B cell (primary cell): ENCODE measurements at regions not wholly inside any gene's neighbourhood (a gene's known extent, or its start where the extent isn't known, plus 50 kb on each side); places are given as distances from the start of the nearest gene placed in this dataset.

ENCODE experiments used
- ATAC-seq: fragments of 200-7000 bp; cut with Tn5 transposase; one replicate; pipeline ENCODE4 v1.10.0; 2021; ENCODE audit warnings: low read depth, mild to moderate bottlenecking, moderate number of reproducible peaks, moderate library complexity
- CTCF ChIA-PET: fragments of 350-600 bp; sonication (Branson Sonifier 250); formaldehyde crosslinking; loops from one replicate; lab custom pipeline; 2021; ENCODE audit warnings: antibody characterized with exemption, inconsistent platforms; lab: Charles Lee
- POLR2A ChIA-PET: fragments of 350-600 bp; sonication (Branson Sonifier 250); formaldehyde crosslinking; loops from one replicate; lab custom pipeline; 2021; ENCODE audit warnings: antibody characterized with exemption; lab: Charles Lee
- DNase-seq: peaks from one replicate; pipeline ENCODE4 v3.0.0; 2013
- H2AFZ ChIP-seq: 2 replicates; pipeline ENCODE4 v1.6.1; 2012; ENCODE audit warnings: mild to moderate bottlenecking, low read depth, low read length; ENCODE audit not compliant: insufficient read depth, poor library complexity, severe bottlenecking
- H3K27ac ChIP-seq, 2 donors: 1 replicate in 1 of 2; 2 replicates in 1 of 2; pipeline ENCODE4 v1.5.1; 2012 to 2013; ENCODE audit warnings: low read length in 2 of 2, mild to moderate bottlenecking in 2 of 2, moderate library complexity in 1 of 2
- H3K27me3 ChIP-seq, 4 experiments: fragments of 200-600 bp in 1 of 4; sonication (generic) in 1 of 4; replicated peaks in 1 of 4; 1 replicate in 2 of 4; 2 replicates in 2 of 4; pipeline versions ENCODE4 v1.6.1 to v1.7.0; 2013 to 2016; ENCODE audit warnings: low read length in 3 of 4, mild to moderate bottlenecking in 2 of 4, mixed read lengths in 1 of 4, moderate library complexity in 1 of 4; ENCODE audit not compliant: insufficient read depth in 4 of 4, control insufficient read depth in 3 of 4; ENCODE audit errors: control extremely low read depth in 1 of 4
- H3K36me3 ChIP-seq, 2 experiments: replicated peaks in 1 of 2; 1 replicate in 1 of 2; 2 replicates in 1 of 2; pipeline versions ENCODE4 v1.6.1 to v1.7.1; 2013; ENCODE audit warnings: low read length in 1 of 2; ENCODE audit not compliant: insufficient read depth in 2 of 2, control insufficient read depth in 1 of 2; ENCODE audit errors: control extremely low read depth in 1 of 2, extremely low read depth in 1 of 2
- H3K4me1 ChIP-seq, 2 donors: fragments of 200-600 bp in 1 of 2; sonication (generic) in 1 of 2; 1 replicate in 1 of 2; 2 replicates in 1 of 2; pipeline versions ENCODE4 v1.5.1 to v1.6.1; 2013 to 2017; ENCODE audit warnings: low read length in 2 of 2; ENCODE audit not compliant: control insufficient read depth in 2 of 2, insufficient read depth in 2 of 2
- H3K4me2 ChIP-seq: replicated peaks from 2 replicates; pipeline ENCODE3; 2012; ENCODE audit warnings: mild to moderate bottlenecking, low read depth, low read length; ENCODE audit not compliant: poor library complexity, severe bottlenecking
- H3K4me3 ChIP-seq, 5 experiments: fragments of 200-600 bp in 1 of 5; sonication (generic) in 1 of 5; 1 replicate in 3 of 5; 2 replicates in 2 of 5; pipeline versions ENCODE4 v1.5.1 to v1.7.0; 2011 to 2016; ENCODE audit warnings: low read length in 4 of 5, mild to moderate bottlenecking in 4 of 5, low read depth in 2 of 5, control low read depth in 1 of 5, moderate library complexity in 1 of 5; ENCODE audit not compliant: insufficient read depth in 1 of 5; ENCODE audit errors: control extremely low read depth in 1 of 5, extremely low read depth in 1 of 5
- H3K79me2 ChIP-seq: fragments of 200-600 bp; sonication (generic); one replicate; pipeline ENCODE4 v1.6.0; 2016; ENCODE audit warnings: low read length; ENCODE audit not compliant: control insufficient read depth, insufficient read depth
- H3K9ac ChIP-seq: fragments of 200-600 bp; sonication (generic); 2 replicates; pipeline ENCODE4 v1.6.1; 2017; ENCODE audit warnings: mild to moderate bottlenecking, low read length, moderate library complexity
- H3K9me3 ChIP-seq, 3 donors: one replicate each; pipeline versions ENCODE4 v1.6.1 to v1.7.1; 2013; ENCODE audit warnings: low read length in 2 of 3; ENCODE audit not compliant: control insufficient read depth in 2 of 3, insufficient read depth in 1 of 3; ENCODE audit errors: control extremely low read depth in 1 of 3
- H4K20me1 ChIP-seq: 2 replicates; pipeline ENCODE4 v1.6.0; 2012; ENCODE audit warnings: mild to moderate bottlenecking, low read length; ENCODE audit not compliant: insufficient read depth, control insufficient read depth, poor library complexity, severe bottlenecking
- H3K27ac Mint-ChIP-seq: one replicate; pipeline ENCODE4 v1.8.0; 2021; ENCODE audit warnings: mixed read lengths
- H3K27me3 Mint-ChIP-seq: one replicate; pipeline ENCODE4 v1.8.0; 2021; ENCODE audit warnings: mixed read lengths
- H3K4me1 Mint-ChIP-seq: one replicate; pipeline ENCODE4 v1.8.0; 2021; ENCODE audit warnings: mixed read lengths
- H3K4me3 Mint-ChIP-seq: one replicate; pipeline ENCODE4 v1.8.0; 2021; ENCODE audit warnings: mixed read lengths
- H3K9me3 Mint-ChIP-seq: one replicate; pipeline ENCODE4 v1.8.0; 2022; ENCODE audit warnings: mixed read lengths; ENCODE audit not compliant: insufficient read depth
- EZH2 ChIP-seq: IDR thresholded peaks from 2 replicates; pipeline ENCODE4 v1.6.1; 2012; ENCODE audit warnings: borderline replicate concordance, low read depth, mild to moderate bottlenecking, moderate library complexity, low read length; ENCODE audit not compliant: insufficient read depth, poor library complexity, severe bottlenecking
- WGBS: methylation state at CpG from one replicate; pipeline ENCODE4 v1.1.5; 2013; ENCODE audit warnings: missing lambda C conversion rate; ENCODE audit not compliant: insufficient coverage; 5-methylcytosine and 5-hydroxymethylcytosine counted together
- intact Hi-C: fragments of 100-400 bp; cut with micrococcal nuclease; formaldehyde crosslinking; loops from one replicate; pipeline ENCODE4 v1.10.0; 2022
- TF ChIP-seq, protein P1 (sequence below): fragments of 200-600 bp; IDR thresholded peaks from one replicate; pipeline ENCODE4 v1.8.0; 2022; ENCODE audit warnings: antibody characterized with exemption, mild to moderate bottlenecking

DNA sequence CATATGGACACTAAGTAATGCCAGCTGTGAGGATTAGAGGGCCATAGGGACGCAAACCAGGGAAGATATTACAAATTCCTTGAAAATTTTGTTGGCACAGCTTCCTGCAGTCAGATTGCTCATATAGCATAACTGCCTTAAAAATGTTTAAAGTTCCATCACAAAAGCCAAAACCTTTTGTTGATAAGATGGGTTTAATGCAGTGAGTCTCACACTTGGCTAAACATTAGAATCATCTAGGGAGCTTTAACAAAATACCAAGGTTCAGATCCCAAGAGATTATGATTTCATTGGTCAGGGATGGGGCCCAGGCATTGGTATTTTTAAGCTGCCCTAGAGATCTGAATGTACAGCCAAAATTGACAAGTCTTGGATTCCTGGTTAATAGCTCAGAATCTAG, 376.5 kb upstream of the MAD2L1 start:
- Mint-ChIP-seq H3K9me3 (no peaks in the 10 kb centered on the region), H3K27ac (no peak overlapping the region), H3K4me3 (no peak overlapping the region), H3K27me3 (no peaks in the 10 kb centered on the region), H3K4me1 (no peaks in the 10 kb centered on the region)
- ATAC-seq (no peak), DNase-seq (no peak)
- no CpG with 5 or more reads among the region's 1 CpG for WGBS
- no peaks in the 10 kb centered on the region for H4K20me1 ChIP-seq
- H3K9ac ChIP-seq = no peak overlapping the region
- H3K9me3 ChIP-seq = no peaks in the 10 kb centered on the region
- H3K36me3 ChIP-seq = no peaks in the 10 kb centered on the region
- no peak overlapping the region for H3K27ac ChIP-seq
- no peaks in the 10 kb centered on the region for H3K27me3 ChIP-seq
- H3K4me2 ChIP-seq = no peak overlapping the region
- no peak overlapping the region for H3K4me3 ChIP-seq
- CTCF ChIA-PET = no interaction called here
- no peaks in the 10 kb centered on the region for H3K79me2 ChIP-seq
- intact Hi-C loops = no loop called here
- POLR2A ChIA-PET = no interaction called here
- H3K4me1 ChIP-seq = no peaks in the 10 kb centered on the region
- no peak overlapping the region for H2AFZ ChIP-seq
- no peak for TF ChIP-seq EZH2
- TF ChIP-seq, protein P1, sequence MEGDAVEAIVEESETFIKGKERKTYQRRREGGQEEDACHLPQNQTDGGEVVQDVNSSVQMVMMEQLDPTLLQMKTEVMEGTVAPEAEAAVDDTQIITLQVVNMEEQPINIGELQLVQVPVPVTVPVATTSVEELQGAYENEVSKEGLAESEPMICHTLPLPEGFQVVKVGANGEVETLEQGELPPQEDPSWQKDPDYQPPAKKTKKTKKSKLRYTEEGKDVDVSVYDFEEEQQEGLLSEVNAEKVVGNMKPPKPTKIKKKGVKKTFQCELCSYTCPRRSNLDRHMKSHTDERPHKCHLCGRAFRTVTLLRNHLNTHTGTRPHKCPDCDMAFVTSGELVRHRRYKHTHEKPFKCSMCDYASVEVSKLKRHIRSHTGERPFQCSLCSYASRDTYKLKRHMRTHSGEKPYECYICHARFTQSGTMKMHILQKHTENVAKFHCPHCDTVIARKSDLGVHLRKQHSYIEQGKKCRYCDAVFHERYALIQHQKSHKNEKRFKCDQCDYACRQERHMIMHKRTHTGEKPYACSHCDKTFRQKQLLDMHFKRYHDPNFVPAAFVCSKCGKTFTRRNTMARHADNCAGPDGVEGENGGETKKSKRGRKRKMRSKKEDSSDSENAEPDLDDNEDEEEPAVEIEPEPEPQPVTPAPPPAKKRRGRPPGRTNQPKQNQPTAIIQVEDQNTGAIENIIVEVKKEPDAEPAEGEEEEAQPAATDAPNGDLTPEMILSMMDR = no peak

DNA sequence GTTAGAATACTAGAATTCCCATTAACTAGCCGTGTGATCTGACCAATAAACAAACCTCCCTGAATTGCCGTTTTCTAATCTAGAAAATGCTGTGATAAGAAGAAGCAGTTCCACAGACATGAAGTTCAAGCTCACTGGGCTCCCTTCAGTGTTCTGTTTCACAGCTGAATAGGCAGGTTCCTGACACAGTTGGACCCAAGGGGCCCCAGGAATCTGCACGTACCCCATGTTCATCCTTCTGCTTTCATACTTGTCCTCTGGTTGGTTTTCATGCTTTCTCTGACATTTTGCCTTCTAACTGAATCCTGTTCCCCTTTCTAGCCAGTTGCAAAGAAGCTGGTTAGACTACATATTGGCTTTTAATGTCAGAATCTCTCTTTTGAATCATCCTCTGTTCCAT, 374.1 kb upstream of the MAD2L1 start:
- ChIA-PET POLR2A (no interaction called here), CTCF (no interaction called here)
- no peak overlapping the region for H3K4me3 Mint-ChIP-seq
- 74% methylated on average over 2 of the region's 3 CpGs for WGBS
- Histone ChIP-seq H4K20me1 (no peaks in the 10 kb centered on the region), H3K9me3 (no peaks in the 10 kb centered on the region), H3K4me2 (no peak overlapping the region), H3K4me1 (no peaks in the 10 kb centered on the region), H3K27me3 (no peaks in the 10 kb centered on the region), H3K4me3 (no peak overlapping the region), H3K36me3 (no peaks in the 10 kb centered on the region), H2AFZ (no peak overlapping the region), H3K9ac (no peak overlapping the region), H3K27ac (no peak overlapping the region), H3K79me2 (no peaks in the 10 kb centered on the region)
- ATAC-seq (no peak), DNase-seq (no peak)
- H3K9me3 Mint-ChIP-seq = no peaks in the 10 kb centered on the region
- H3K4me1 Mint-ChIP-seq = no peaks in the 10 kb centered on the region
- no peak overlapping the region for H3K27ac Mint-ChIP-seq
- TF ChIP-seq EZH2 = no peak
- TF ChIP-seq, protein P1 = no peak
- H3K27me3 Mint-ChIP-seq = no peaks in the 10 kb centered on the region
- intact Hi-C loops = no loop called here
